Naive thymus-derived CD4-positive, alpha-beta T cell (primary cell): ENCODE measurements at regions not wholly inside any gene's neighbourhood (a gene's known extent, or its start where the extent isn't known, plus 50 kb on each side); places are given as distances from the start of the nearest gene placed in this dataset.

Source experiments
- ATAC-seq: fragments of 150-1000 bp; cut with Tn5 transposase; 2 replicates; pipeline ENCODE4 v1.10.0; 2021; ENCODE audit warnings: mild to moderate bottlenecking, moderate library complexity
- CTCF ChIA-PET: fragments of 350-600 bp; sonication (Branson Sonifier 250); formaldehyde crosslinking; loops from one replicate; lab custom pipeline; 2021; ENCODE audit warnings: antibody characterized with exemption; lab: Charles Lee
- POLR2A ChIA-PET: fragments of 350-600 bp; sonication (Branson Sonifier 250); formaldehyde crosslinking; loops from one replicate; lab custom pipeline; 2021; ENCODE audit warnings: antibody characterized with exemption, inconsistent platforms; lab: Charles Lee
- DNase-seq, 9 donors: peaks; one replicate each; pipeline versions ENCODE4 v3.0.0 to v3.0.0-alpha.2; 2020 to 2022; ENCODE audit warnings: mixed read lengths in 1 of 9
- H3K27ac ChIP-seq: one replicate; pipeline ENCODE4 v1.7.0; 2013; ENCODE audit warnings: mild to moderate bottlenecking, low read depth, low read length, moderate library complexity
- H3K27me3 ChIP-seq, 2 donors: one replicate each; pipeline ENCODE4 v1.7.0; 2013; ENCODE audit warnings: low read length in 2 of 2, mild to moderate bottlenecking in 2 of 2, moderate library complexity in 2 of 2; ENCODE audit not compliant: control insufficient read depth in 2 of 2, insufficient read depth in 2 of 2
- H3K36me3 ChIP-seq, 3 experiments: 1 replicate in 2 of 3; 2 replicates in 1 of 3; pipeline ENCODE4 v1.7.0; 2013; ENCODE audit warnings: low read length in 3 of 3, mild to moderate bottlenecking in 3 of 3, moderate library complexity in 1 of 3; ENCODE audit not compliant: insufficient read depth in 3 of 3, control insufficient read depth in 2 of 3
- H3K4me1 ChIP-seq, 2 donors: one replicate each; pipeline ENCODE4 v1.7.0; 2013; ENCODE audit warnings: low read length in 2 of 2, mild to moderate bottlenecking in 2 of 2, moderate library complexity in 1 of 2; ENCODE audit not compliant: control insufficient read depth in 2 of 2, insufficient read depth in 2 of 2
- H3K4me3 ChIP-seq: 2 replicates; pipeline ENCODE4 v1.7.0; 2013; ENCODE audit warnings: mild to moderate bottlenecking, low read length
- H3K9me3 ChIP-seq, 3 experiments: 1 replicate in 2 of 3; 2 replicates in 1 of 3; pipeline ENCODE4 v1.7.0; 2013; ENCODE audit warnings: low read length in 3 of 3; ENCODE audit not compliant: control insufficient read depth in 2 of 3
- H3K27ac Mint-ChIP-seq, 9 donors: one replicate each; pipeline ENCODE4 v1.8.0; 2020 to 2022; ENCODE audit warnings: mixed read lengths in 9 of 9, mild to moderate bottlenecking in 8 of 9, moderate library complexity in 5 of 9, inconsistent platforms in 2 of 9
- H3K27me3 Mint-ChIP-seq, 5 donors: one replicate each; pipeline ENCODE4 v1.8.0; 2021 to 2022; ENCODE audit warnings: mixed read lengths in 5 of 5, mild to moderate bottlenecking in 1 of 5
- H3K36me3 Mint-ChIP-seq, 5 donors: one replicate each; pipeline ENCODE4 v1.8.0; 2020 to 2022; ENCODE audit warnings: mixed read lengths in 5 of 5, mild to moderate bottlenecking in 3 of 5, inconsistent platforms in 1 of 5
- H3K4me1 Mint-ChIP-seq, 7 donors: one replicate each; pipeline ENCODE4 v1.8.0; 2020 to 2022; ENCODE audit warnings: mixed read lengths in 7 of 7, mild to moderate bottlenecking in 3 of 7, inconsistent platforms in 1 of 7
- H3K4me3 Mint-ChIP-seq, 10 donors: one replicate each; pipeline ENCODE4 v1.8.0; 2020 to 2022; ENCODE audit warnings: mild to moderate bottlenecking in 10 of 10, mixed read lengths in 10 of 10, moderate library complexity in 6 of 10, inconsistent platforms in 2 of 10
- H3K9me3 Mint-ChIP-seq, 11 donors: one replicate each; pipeline ENCODE4 v1.8.0; 2020 to 2022; ENCODE audit warnings: mixed read lengths in 11 of 11, mild to moderate bottlenecking in 4 of 11, inconsistent platforms in 1 of 11, moderate library complexity in 1 of 11
- intact Hi-C, 2 donors: fragments of 100-400 bp; cut with micrococcal nuclease; formaldehyde crosslinking; loops; one replicate each; pipeline ENCODE4 v1.15.1; 2023

GRCh38 chr16:47949714-47950113, 206.1 kb downstream of the ABCC12 start:
- ChIA-PET POLR2A (no interaction called here), CTCF (no interaction called here)
- Histone ChIP-seq H3K4me1 (no peaks in the 10 kb centered on the region), H3K9me3 (no peaks in the 10 kb centered on the region), H3K4me3 (no peak overlapping the region), H3K36me3 (no peaks in the 10 kb centered on the region), H3K27ac (no peak overlapping the region), H3K27me3 (no peaks in the 10 kb centered on the region)
- DNase-seq (no peak), ATAC-seq (no peak)
- Mint-ChIP-seq H3K4me3 (no peak overlapping the region), H3K4me1 (no peaks in the 10 kb centered on the region), H3K27ac (no peak overlapping the region), H3K9me3 (peaks cover 0 to 6% (median 0%) of the 10 kb centered on the region in 11 donors), H3K36me3 (no peaks in the 10 kb centered on the region), H3K27me3 (peaks cover 0 to 30% (median 4%) of the 10 kb centered on the region in 5 donors)
- intact Hi-C loops, result no loop called here

- Mint-ChIP-seq H3K4me3 (no peak overlapping the region), H3K9me3 (peaks cover 0 to 6% (median 0%) of the 10 kb centered on the region in 11 donors), H3K27me3 (peaks cover 0 to 31% (median 4%) of the 10 kb centered on the region in 5 donors), H3K36me3 (no peaks in the 10 kb centered on the region), H3K4me1 (no peaks in the 10 kb centered on the region), H3K27ac (no peak overlapping the region)
- no peaks in the 10 kb centered on the region for H3K36me3 ChIP-seq
- no peaks in the 10 kb centered on the region for H3K4me1 ChIP-seq
- H3K4me3 ChIP-seq, result no peak overlapping the region
- ChIA-PET CTCF (no interaction called here), POLR2A (no interaction called here)
- DNase-seq (no peak), ATAC-seq (no peak)
- no peaks in the 10 kb centered on the region for H3K27me3 ChIP-seq
- H3K27ac ChIP-seq, result no peak overlapping the region
- intact Hi-C loops, result no loop called here
- no peaks in the 10 kb centered on the region for H3K9me3 ChIP-seq
Measured at GRCh38 chr16:47949276-47949675, 206.5 kb downstream of the ABCC12 start.

GRCh38 chr16:47947723-47948122, 208.1 kb downstream of the ABCC12 start:
- no peaks in the 10 kb centered on the region for H3K4me1 ChIP-seq
- Mint-ChIP-seq H3K36me3 (no peaks in the 10 kb centered on the region), H3K4me3 (no peak overlapping the region), H3K27me3 (peaks cover 0 to 35% (median 6%) of the 10 kb centered on the region in 5 donors), H3K4me1 (no peaks in the 10 kb centered on the region), H3K9me3 (peaks cover 0 to 6% (median 0%) of the 10 kb centered on the region in 11 donors), H3K27ac (no peak overlapping the region)
- POLR2A ChIA-PET, result no interaction called here
- H3K36me3 ChIP-seq, result no peaks in the 10 kb centered on the region
- no peak overlapping the region for H3K4me3 ChIP-seq
- intact Hi-C loops, result no loop called here
- DNase-seq (no peak), ATAC-seq (no peak)
- no peaks in the 10 kb centered on the region for H3K9me3 ChIP-seq
- CTCF ChIA-PET, result no interaction called here
- no peak overlapping the region for H3K27ac ChIP-seq
- H3K27me3 ChIP-seq, result no peaks in the 10 kb centered on the region

GRCh38 chr16:47946092-47946491, 209.7 kb downstream of the ABCC12 start:
- Histone ChIP-seq H3K27me3 (no peaks in the 10 kb centered on the region), H3K4me3 (no peak overlapping the region), H3K4me1 (no peaks in the 10 kb centered on the region), H3K36me3 (no peaks in the 10 kb centered on the region), H3K27ac (no peak overlapping the region), H3K9me3 (no peaks in the 10 kb centered on the region)
- Mint-ChIP-seq H3K4me3 (no peak overlapping the region), H3K9me3 (peaks cover 0 to 8% (median 0%) of the 10 kb centered on the region in 11 donors), H3K36me3 (no peaks in the 10 kb centered on the region), H3K4me1 (no peaks in the 10 kb centered on the region), H3K27ac (no peak overlapping the region), H3K27me3 (peaks cover 0 to 39% (median 11%) of the 10 kb centered on the region in 5 donors)
- intact Hi-C loops, result no loop called here
- ChIA-PET POLR2A (no interaction called here), CTCF (no interaction called here)
- no peak for DNase-seq
- no peak for ATAC-seq

GRCh38 chr16:47944589-47944988, 211.2 kb downstream of the ABCC12 start:
- Histone ChIP-seq H3K36me3 (no peaks in the 10 kb centered on the region), H3K27me3 (no peaks in the 10 kb centered on the region), H3K9me3 (no peaks in the 10 kb centered on the region), H3K27ac (no peak overlapping the region), H3K4me1 (no peaks in the 10 kb centered on the region), H3K4me3 (no peak overlapping the region)
- ChIA-PET POLR2A (no interaction called here), CTCF (no interaction called here)
- no peak for ATAC-seq
- Mint-ChIP-seq H3K9me3 (peaks cover 0 to 9% (median 0%) of the 10 kb centered on the region in 11 donors), H3K4me1 (no peaks in the 10 kb centered on the region), H3K27me3 (peaks cover 0 to 36% (median 21%) of the 10 kb centered on the region in 5 donors), H3K27ac (no peak overlapping the region), H3K36me3 (no peaks in the 10 kb centered on the region), H3K4me3 (no peak overlapping the region)
- DNase-seq, result no peak
- intact Hi-C loops, result no loop called here

- intact Hi-C loops, result no loop called here
- H3K27me3 ChIP-seq, result no peaks in the 10 kb centered on the region
- no peak overlapping the region for H3K27ac ChIP-seq
- H3K27me3 Mint-ChIP-seq, result peaks cover 0 to 30% (median 21%) of the 10 kb centered on the region in 5 donors
- no peak for ATAC-seq
- no peak for DNase-seq
- no peaks in the 10 kb centered on the region for H3K9me3 ChIP-seq
- peaks cover 0 to 9% (median 0%) of the 10 kb centered on the region in 11 donors for H3K9me3 Mint-ChIP-seq
- no peaks in the 10 kb centered on the region for H3K36me3 ChIP-seq
- CTCF ChIA-PET, result no interaction called here
- no peak overlapping the region for H3K4me3 ChIP-seq
- POLR2A ChIA-PET, result no interaction called here
- no peaks in the 10 kb centered on the region for H3K4me1 ChIP-seq
- H3K4me3 Mint-ChIP-seq, result no peak overlapping the region
- no peak overlapping the region for H3K27ac Mint-ChIP-seq
- H3K4me1 Mint-ChIP-seq, result no peaks in the 10 kb centered on the region
- no peaks in the 10 kb centered on the region for H3K36me3 Mint-ChIP-seq
Measured at GRCh38 chr16:47943235-47943634, 212.6 kb downstream of the ABCC12 start.

GRCh38 chr16:47940466-47940865, 215.3 kb downstream of the ABCC12 start:
- Histone ChIP-seq H3K4me1 (no peaks in the 10 kb centered on the region), H3K9me3 (no peaks in the 10 kb centered on the region), H3K4me3 (no peak overlapping the region), H3K27ac (no peak overlapping the region), H3K27me3 (no peaks in the 10 kb centered on the region), H3K36me3 (no peaks in the 10 kb centered on the region)
- no peak overlapping the region for H3K4me3 Mint-ChIP-seq
- H3K27me3 Mint-ChIP-seq, result peaks cover 0 to 32% (median 16%) of the 10 kb centered on the region in 5 donors
- intact Hi-C loops, result no loop called here
- no peak overlapping the region for H3K27ac Mint-ChIP-seq
- no peaks in the 10 kb centered on the region for H3K4me1 Mint-ChIP-seq
- ChIA-PET POLR2A (no interaction called here), CTCF (no interaction called here)
- H3K36me3 Mint-ChIP-seq, result no peaks in the 10 kb centered on the region
- no peak for DNase-seq
- H3K9me3 Mint-ChIP-seq, result peaks cover 0 to 9% (median 2%) of the 10 kb centered on the region in 11 donors
- ATAC-seq, result no peak
